NCI-H1436 (cell line): ENCODE measurements at regions not wholly inside any gene's neighbourhood (a gene's known extent, or its start where the extent isn't known, plus 50 kb on each side); places are given as distances from the start of the nearest gene placed in this dataset.

Experiments
- DNase-seq: peaks from one replicate; lab custom pipeline; 2025; lab: John Stamatoyannopoulos, UW

- no peak for DNase-seq
Measured at GRCh38 chr12:115857923-115858322, 419.6 kb downstream of the MED13L start.

GRCh38 chr12:115857160-115857920 is 420.2 kb downstream of the MED13L start:
- DNase-seq = no peak

DNA sequence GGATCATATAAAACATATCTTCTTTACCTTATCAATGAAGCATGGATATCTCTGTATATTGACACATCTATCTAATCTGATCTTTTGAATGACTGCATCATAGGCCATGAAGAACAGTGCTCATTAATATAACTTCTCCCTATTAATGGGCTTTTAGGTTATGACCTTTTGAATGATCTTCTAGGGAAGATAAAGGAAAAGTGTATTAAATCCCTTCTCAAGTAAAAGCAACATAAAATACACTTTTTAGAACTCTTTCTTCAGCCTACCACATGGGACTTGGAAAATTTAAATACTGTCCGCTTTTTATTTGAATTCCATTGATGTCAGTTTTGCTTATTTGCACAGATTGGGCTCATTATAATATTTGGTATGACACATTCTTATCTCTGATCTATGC is 425.4 kb downstream of the MED13L start:
- no peak for DNase-seq

DNA sequence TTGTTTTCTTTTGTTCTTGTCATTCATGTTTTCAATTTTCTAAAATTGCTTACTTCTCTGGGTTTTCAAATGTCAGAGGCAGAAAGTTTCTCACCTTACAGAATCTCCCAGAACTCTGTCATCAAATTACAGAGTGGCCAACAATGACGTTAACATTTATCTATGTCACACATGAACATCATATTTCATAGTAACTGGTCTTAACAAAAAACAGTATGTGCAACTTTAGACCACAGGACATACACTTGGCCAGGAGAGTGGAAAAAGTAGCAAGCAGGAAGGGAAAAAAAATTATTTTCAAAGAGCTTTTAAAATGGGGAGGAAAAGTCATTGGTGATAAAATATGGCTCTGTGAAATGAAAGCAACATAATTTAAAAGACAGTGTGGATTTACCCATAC is 426.5 kb downstream of the MED13L start:
- no peak for DNase-seq

GRCh38 chr12:115849262-115849943 is 428.1 kb downstream of the MED13L start:
- no peak for DNase-seq

DNA sequence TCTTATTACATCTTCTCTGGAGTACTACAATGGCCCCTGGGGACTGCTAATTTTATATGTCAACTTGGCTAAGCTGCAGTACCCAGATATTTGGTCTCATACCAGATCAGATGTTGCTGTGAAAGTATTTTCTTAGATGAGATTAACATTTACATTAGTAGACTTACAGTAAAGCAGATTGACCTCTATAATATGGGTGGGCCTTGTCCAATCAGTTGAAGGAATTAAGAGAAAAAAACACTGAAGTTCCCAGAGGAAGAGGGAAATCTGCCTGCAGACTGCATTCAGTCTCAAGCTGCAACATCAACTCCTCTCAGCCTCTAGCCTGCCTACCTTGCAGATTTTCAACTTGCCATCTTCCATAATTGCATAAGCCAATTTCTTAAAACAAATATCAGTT is 430.1 kb downstream of the MED13L start:
- DNase-seq = no peak

DNA sequence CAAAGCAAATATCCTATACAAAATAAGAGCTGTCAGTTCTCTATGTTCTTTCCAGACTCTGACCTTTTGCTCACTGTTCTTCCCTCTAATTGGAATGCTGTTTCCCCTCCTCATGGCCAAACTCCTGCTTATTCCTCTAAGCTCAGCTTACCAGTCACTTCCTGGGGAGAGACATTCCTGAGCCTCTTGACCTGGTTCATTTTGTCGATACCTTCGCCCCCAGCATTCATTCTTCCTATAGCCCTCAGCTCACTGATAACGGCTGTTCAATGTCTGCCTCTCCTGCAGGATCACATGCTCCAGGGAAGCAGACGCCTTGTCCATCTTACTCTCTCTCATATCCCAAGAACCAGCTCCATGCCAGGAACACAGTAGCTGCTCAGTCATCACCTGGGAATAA is 431.0 kb downstream of the MED13L start:
- no peak for DNase-seq

DNA sequence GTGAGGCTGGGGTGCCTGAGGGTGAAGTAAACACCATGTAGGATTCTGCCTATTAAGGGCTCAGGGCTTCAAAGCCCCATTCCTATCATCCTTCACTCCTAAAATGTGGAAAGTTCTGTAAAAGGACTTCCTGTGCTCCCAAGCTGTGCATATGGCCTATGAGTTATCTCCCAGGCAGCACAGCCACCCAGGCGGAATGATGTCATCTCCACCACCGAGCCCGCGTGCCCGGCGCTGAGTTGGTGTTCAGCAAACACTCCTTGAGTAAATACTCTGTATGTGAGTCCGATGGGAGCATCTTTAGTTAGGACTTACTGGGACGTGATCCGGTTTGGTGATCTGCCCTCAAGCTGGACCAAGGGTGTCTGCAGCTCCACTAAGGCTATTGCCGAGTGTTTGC is 437.3 kb downstream of the MED13L start:
- no peak for DNase-seq

GRCh38 chr12:115838952-115839351 is 438.5 kb downstream of the MED13L start:
- DNase-seq = no peak

DNA sequence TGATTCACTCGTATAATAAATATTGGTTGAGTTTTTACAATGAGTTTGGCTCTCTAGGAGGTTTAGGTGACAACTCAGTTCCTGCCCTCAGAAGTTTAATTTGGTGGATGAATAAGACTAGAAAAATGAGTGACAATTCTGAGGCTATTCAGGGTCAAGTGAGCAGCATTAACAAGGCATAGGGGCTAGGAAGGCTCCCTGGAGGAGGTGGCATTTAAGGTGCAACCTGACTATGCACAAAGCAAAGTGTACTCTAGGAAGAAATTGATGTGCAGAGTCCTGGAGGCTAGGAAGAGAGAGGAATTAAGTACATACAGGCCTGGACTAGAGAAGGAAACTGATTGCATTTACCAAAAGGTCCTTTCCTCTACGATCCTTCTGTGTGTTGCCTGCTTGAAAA is 440.3 kb downstream of the MED13L start:
- no peak for DNase-seq

GRCh38 chr12:115835445-115835844 is 442.0 kb downstream of the MED13L start:
- DNase-seq = no peak

- DNase-seq = no peak
Measured at GRCh38 chr12:115833704-115834103, 443.8 kb downstream of the MED13L start.

- DNase-seq = no peak
Measured at GRCh38 chr12:115830633-115831032, 446.9 kb downstream of the MED13L start.

- DNase-seq = no peak
Measured at GRCh38 chr12:115830070-115830469, 447.4 kb downstream of the MED13L start.

DNA sequence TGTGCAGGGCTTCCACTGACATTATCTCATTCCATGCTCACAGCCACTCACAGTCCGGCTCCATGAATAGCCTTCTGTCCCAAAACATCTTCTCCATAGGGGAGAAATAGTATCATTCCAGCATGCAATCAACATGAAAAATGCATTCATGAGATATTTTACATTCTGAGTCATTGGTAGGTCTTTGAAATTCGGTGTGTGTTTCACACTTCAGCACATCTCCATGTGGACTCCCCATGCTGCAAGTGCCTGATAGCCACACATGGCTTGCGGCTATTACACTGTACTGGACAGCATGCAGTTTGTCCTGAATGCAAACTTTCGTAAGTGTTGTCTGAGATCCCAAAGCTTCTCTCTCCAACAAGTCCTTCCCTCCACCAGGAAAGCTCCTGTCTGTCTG is 449.3 kb downstream of the MED13L start:
- no peak for DNase-seq

DNA sequence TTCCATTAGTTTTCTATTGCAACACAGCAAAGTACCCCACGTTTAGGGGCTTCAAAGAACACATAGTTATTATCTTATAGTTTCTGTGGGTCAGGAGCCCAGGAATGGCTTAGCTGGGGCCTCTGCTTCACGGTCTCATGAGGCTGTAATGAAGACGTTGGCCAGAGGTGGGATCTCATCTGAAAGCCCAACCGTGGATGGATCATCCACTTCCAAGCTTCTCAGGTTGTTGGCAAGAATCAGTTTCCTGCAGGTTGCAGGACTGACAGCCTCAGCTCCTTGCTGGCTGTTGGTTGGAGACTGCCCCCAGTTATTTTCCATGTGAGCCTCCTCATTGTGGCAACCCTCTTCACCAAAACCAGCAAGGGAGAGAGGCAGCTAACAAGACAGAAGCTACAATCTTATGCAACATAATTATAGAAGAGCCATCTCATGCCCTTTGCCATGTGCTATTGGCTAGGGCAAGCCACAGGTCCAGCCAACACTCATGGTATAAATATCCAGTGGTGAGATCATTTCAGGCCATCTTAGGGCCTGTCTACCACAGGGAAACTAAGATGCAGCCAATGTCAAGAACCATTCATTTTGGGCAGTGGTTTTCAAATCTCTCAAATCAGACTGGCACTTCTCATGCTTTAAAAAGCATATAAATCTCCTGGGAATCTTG is 452.4 kb downstream of the MED13L start:
- no peak for DNase-seq

DNA sequence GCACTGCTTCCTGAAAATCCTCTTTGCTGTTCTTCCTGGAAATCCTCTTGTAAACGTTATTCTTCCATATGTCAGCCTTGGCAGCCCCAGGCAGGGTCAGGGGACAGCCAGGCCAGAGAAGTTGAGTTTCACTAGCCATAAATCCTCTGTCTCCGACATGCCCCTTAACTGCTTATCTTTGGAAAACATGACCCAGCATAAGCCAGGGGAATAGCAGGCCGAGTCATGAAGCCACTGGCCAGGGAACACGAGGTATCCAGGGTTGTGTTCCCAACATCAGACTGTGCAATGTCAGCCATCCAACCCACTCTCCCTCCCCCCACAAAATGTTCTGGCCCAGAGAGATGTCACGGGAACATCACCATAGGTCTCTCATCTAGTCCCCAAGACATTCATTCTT is 453.9 kb downstream of the MED13L start:
- no peak for DNase-seq

DNA sequence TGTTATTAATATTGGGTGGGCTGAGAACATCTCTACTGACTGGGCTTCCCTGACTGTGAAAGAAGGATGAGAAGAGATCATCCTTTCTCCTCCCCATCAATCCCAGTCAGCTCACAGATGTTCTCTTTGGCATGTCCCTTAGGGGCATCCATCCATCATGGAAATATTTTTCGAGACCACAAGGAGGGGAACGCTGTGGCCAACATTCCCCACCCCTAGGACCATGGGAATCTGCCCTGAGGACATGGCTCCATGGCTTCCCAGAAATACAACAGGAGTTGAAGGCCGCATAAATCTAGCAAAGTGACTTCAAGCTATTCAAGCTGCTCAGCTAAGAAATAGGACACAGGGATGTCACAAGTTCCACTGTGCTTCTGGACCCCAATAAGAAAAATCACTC is 456.8 kb downstream of the MED13L start:
- DNase-seq = no peak

DNA sequence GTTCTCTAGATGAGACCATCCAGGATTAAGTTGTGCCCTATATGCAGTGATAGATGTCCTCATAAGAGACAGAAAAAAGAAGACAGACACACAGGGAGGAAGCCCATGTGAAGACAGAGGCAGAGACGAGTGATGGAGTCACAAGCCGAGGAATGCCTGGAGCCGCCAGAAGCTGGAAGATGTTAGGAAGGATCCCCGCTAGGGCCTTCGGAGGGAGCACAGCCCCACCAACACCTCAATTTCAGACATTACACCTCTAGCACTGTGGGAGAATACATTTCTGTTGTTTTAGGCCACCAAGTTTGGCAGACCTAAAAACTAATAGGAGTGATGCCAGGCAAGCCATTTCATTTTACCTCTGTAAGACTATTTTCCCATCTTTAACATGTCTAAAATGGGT is 458.5 kb downstream of the MED13L start:
- no peak for DNase-seq

- DNase-seq = no peak
Measured at GRCh38 chr12:115817389-115817788, 460.1 kb downstream of the MED13L start.

DNA sequence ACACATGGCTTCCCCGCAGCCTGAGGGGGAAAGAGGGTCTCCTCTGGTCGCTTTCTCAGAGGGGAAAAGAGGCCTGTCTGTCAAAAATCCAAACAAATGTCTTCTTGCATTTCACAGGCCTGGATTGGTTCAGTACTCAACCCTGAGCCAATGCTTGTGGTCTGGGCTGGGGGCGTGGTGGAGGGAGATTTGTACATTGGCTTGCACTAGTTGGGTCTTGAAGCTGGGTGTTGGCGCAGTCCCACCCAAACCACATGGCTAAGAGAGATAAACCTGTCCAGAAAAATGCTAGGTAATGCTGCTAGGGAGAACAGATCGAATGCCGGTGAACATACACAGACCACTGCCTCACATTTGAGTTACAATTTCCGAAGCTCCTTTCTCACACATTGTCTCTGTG is 461.6 kb downstream of the MED13L start:
- no peak for DNase-seq

DNA sequence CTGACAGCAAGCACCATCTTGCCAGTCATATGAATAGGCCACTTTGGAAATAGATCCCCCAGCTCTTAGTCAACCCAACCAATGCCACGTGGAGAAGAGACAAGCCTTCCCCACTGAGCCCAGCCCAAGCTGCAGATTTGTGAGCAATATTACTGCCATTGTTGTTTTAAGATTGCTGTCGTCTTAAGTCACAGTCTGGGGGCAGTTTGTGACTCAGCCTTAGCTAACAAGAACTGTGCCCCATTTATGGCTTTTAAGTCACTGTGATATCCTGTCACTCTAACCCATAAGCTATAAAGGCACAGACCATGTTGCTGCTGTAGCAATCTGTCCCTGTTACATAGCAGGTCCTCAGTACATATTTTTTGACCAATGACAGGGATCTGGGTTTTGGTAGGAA is 464.2 kb downstream of the MED13L start:
- no peak for DNase-seq

- no peak for DNase-seq
Measured at GRCh38 chr12:115811929-115812328, 465.6 kb downstream of the MED13L start.
